ENCODE measurements at regions not wholly inside any gene's neighbourhood (a gene's known extent, or its start where the extent isn't known, plus 50 kb on each side); places are given as distances from the start of the nearest gene placed in this dataset.
A peak's percentile ranks its signal among the peaks of the same experiment; 100 is the strongest.

GRCh38 chr11:8740129-8740528, 57.5 kb downstream of the RPL27A start:
- H3K4me1 ChIP-seq, result peaks cover 12 to 24% of the 10 kb centered on the region in 2 donors
- no peaks in the 10 kb centered on the region for H3K9me3 ChIP-seq
- H3K36me3 ChIP-seq, result no peaks in the 10 kb centered on the region
- H3K27ac ChIP-seq, result peak overlapping the region; percentile 94 to 99
- intact Hi-C loops (cut with DNase I; ENCODE audit: low total_unique reads), result no loop called here
- H3K27me3 ChIP-seq, result no peaks in the 10 kb centered on the region
- no peak overlapping the region for H3K4me3 ChIP-seq
- DNase-seq, result no peak
- TF ChIP-seq CTCF (IDR thresholded peaks at IDR 0.05) (no peak), POLR2A (IDR thresholded peaks at IDR 0.05) (no peak)

- Histone ChIP-seq H3K4me3 (no peak overlapping the region), H3K4me1 (peaks cover 10 to 12% of the 10 kb centered on the region in 2 donors), H3K27ac (peak overlapping the region in 1 of 2 donors; percentile 37), H3K9me3 (no peaks in the 10 kb centered on the region), H3K36me3 (no peaks in the 10 kb centered on the region), H3K27me3 (no peaks in the 10 kb centered on the region)
- no peak for DNase-seq
- intact Hi-C loops (cut with DNase I; ENCODE audit: low total_unique reads), result no loop called here
- TF ChIP-seq POLR2A (IDR thresholded peaks at IDR 0.05), result no peak
- no peak for TF ChIP-seq CTCF (IDR thresholded peaks at IDR 0.05)
These were observed 61.8 kb downstream of the RPL27A start for GRCh38 chr11:8744423-8744822.

- TF ChIP-seq POLR2A (IDR thresholded peaks at IDR 0.05), result no peak
- TF ChIP-seq CTCF (IDR thresholded peaks at IDR 0.05), result no peak
- DNase-seq, result no peak
- intact Hi-C loops (cut with DNase I; ENCODE audit: low total_unique reads), result no loop called here
- Histone ChIP-seq H3K4me3 (no peak overlapping the region), H3K4me1 (peaks cover 10 to 12% of the 10 kb centered on the region in 2 donors), H3K27me3 (no peaks in the 10 kb centered on the region), H3K36me3 (no peaks in the 10 kb centered on the region), H3K27ac (peak overlapping the region; percentile 6 to 37), H3K9me3 (no peaks in the 10 kb centered on the region)
These were observed 63.0 kb downstream of the RPL27A start for GRCh38 chr11:8745431-8746253.

DNA sequence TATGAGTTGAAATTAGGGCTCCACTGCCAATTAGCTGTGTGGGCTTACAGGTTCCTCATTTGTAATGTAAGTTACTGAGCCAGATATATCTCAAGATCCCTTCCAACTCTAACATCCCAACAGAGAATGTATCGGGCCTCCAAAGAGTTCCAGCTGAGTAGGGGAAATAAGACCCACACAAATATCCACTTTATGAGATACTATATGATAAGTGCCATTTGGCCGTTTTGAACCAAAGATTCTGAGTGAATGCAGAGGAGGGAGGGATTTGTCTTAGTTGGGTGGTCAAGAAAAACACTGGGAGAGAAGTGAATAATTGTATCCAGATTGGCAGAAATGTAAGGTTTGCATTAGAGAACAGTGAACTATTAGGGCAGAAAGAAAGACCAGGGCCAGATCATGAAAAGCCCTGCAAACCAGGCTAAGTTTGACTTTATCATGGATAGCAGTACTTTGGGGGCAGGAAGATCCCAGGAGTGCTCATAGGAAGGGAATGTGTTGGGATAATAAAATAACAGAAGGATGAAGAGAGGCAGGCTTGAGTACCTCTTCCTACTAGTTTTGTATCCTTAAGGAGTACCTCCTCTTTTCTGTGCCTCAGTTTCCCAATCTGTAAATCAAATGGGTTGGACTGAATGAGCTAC, 63.9 kb downstream of the RPL27A start:
- no peak for DNase-seq
- H3K27me3 ChIP-seq, result no peaks in the 10 kb centered on the region
- no peak for TF ChIP-seq POLR2A (IDR thresholded peaks at IDR 0.05)
- no peak for TF ChIP-seq CTCF (IDR thresholded peaks at IDR 0.05)
- peaks cover 6 to 10% of the 10 kb centered on the region in 2 donors for H3K4me1 ChIP-seq
- no peaks in the 10 kb centered on the region for H3K9me3 ChIP-seq
- no peaks in the 10 kb centered on the region for H3K36me3 ChIP-seq
- peak overlapping the region in 1 of 2 donors; percentile 6 for H3K27ac ChIP-seq
- intact Hi-C loops (cut with DNase I; ENCODE audit: low total_unique reads), result no loop called here
- H3K4me3 ChIP-seq, result no peak overlapping the region

DNA sequence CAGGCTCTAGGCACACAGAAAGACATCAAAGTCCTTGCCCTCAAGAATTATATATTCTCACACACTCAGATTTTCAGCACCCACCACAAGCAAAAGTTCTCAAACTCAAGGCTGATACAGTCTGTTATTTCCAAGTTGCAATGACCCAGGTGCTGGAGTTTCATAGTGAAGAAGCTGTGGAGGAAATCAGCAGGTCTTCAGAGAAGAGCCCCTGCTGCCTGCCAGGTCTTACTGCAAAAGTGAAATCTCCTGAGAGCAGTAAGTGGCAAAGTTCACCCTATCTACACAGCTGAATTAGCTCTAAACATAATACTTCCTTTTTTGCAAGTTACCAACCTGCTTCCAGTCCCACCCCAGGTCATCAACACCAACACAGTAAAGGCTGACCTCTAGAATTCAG, 64.6 kb downstream of the RPL27A start:
- H3K27ac ChIP-seq, result peak overlapping the region; percentile 6 to 11
- no peak overlapping the region for H3K4me3 ChIP-seq
- no peak for TF ChIP-seq POLR2A (IDR thresholded peaks at IDR 0.05)
- no peak for TF ChIP-seq CTCF (IDR thresholded peaks at IDR 0.05)
- H3K9me3 ChIP-seq, result no peaks in the 10 kb centered on the region
- no peaks in the 10 kb centered on the region for H3K36me3 ChIP-seq
- no peak for DNase-seq
- H3K4me1 ChIP-seq, result peaks cover 0 to 3% of the 10 kb centered on the region in 2 donors
- intact Hi-C loops (cut with DNase I; ENCODE audit: low total_unique reads), result no loop called here
- H3K27me3 ChIP-seq, result no peaks in the 10 kb centered on the region
